HG02970 (cell line): ENCODE measurements at regions not wholly inside any gene's neighbourhood (a gene's known extent, or its start where the extent isn't known, plus 50 kb on each side); places are given as distances from the start of the nearest gene placed in this dataset.
"Not testable (repeated sequence)": the region's sequence is repeated elsewhere in the genome, so short reads cannot be mapped to it uniquely, and the experiment has no call there.

Source experiments
- ATAC-seq: cut with Tn5 transposase; IDR thresholded peaks from one replicate; pipeline ENCODE4 v1.9.1; 2021; ENCODE audit warnings: mild to moderate bottlenecking, moderate library complexity, moderate number of reproducible peaks; ENCODE audit not compliant: unreplicated experiment, low FRiP score

- ATAC-seq: no peak
Observed at GRCh38 chr4:133385161-133385954, 236.3 kb downstream of the PCDH10 start.

- no peak for ATAC-seq
Observed at GRCh38 chr4:133379681-133380438, 230.8 kb downstream of the PCDH10 start.

GRCh38 chr4:133377286-133377685 is 228.2 kb downstream of the PCDH10 start:
- ATAC-seq: no peak

- ATAC-seq: no peak
Observed at GRCh38 chr4:133372699-133373098, 223.6 kb downstream of the PCDH10 start.

GRCh38 chr4:133355633-133356032 is 206.5 kb downstream of the PCDH10 start:
- ATAC-seq: no peak

- ATAC-seq: no peak
Observed at GRCh38 chr4:133347409-133347808, 198.3 kb downstream of the PCDH10 start.

- ATAC-seq: no peak
Observed at GRCh38 chr4:133324491-133324890, 175.4 kb downstream of the PCDH10 start.

GRCh38 chr4:133323670-133324069 is 174.6 kb downstream of the PCDH10 start:
- no peak for ATAC-seq

- ATAC-seq: peak; percentile 58
Observed at GRCh38 chr4:133320576-133321170, 171.6 kb downstream of the PCDH10 start.

- ATAC-seq: no peak
Observed at GRCh38 chr4:133316909-133317308, 167.8 kb downstream of the PCDH10 start.

GRCh38 chr4:133314991-133315390 is 165.9 kb downstream of the PCDH10 start:
- no peak for ATAC-seq

- ATAC-seq: no peak
Observed at GRCh38 chr4:133287396-133287795, 138.3 kb downstream of the PCDH10 start.

- no peak for ATAC-seq
Observed at GRCh38 chr4:133278591-133278990, 129.5 kb downstream of the PCDH10 start.

GRCh38 chr4:133277940-133278339 is 128.8 kb downstream of the PCDH10 start:
- ATAC-seq: not testable (repeated sequence)

GRCh38 chr4:133275246-133275645 is 126.2 kb downstream of the PCDH10 start:
- no peak for ATAC-seq

- no peak for ATAC-seq
Observed at GRCh38 chr4:133273401-133273800, 124.3 kb downstream of the PCDH10 start.

GRCh38 chr4:133270021-133270570 is 121.0 kb downstream of the PCDH10 start:
- no peak for ATAC-seq

- no peak for ATAC-seq
Observed at GRCh38 chr4:133268205-133268604, 119.1 kb downstream of the PCDH10 start.

- ATAC-seq: not testable (repeated sequence)
Observed at GRCh38 chr4:133267506-133267905, 118.4 kb downstream of the PCDH10 start.

- ATAC-seq: not testable (repeated sequence)
Observed at GRCh38 chr4:133266966-133267365, 117.9 kb downstream of the PCDH10 start.

GRCh38 chr4:133264251-133264650 is 115.2 kb downstream of the PCDH10 start:
- not testable (repeated sequence) for ATAC-seq
